HG03045 (cell line): ENCODE measurements at regions not wholly inside any gene's neighbourhood (a gene's known extent, or its start where the extent isn't known, plus 50 kb on each side); places are given as distances from the start of the nearest gene placed in this dataset.

Source experiments
- ATAC-seq: cut with Tn5 transposase; IDR thresholded peaks from one replicate; pipeline ENCODE4 v1.9.1; 2021; ENCODE audit warnings: mild to moderate bottlenecking, moderate library complexity; ENCODE audit not compliant: unreplicated experiment

DNA sequence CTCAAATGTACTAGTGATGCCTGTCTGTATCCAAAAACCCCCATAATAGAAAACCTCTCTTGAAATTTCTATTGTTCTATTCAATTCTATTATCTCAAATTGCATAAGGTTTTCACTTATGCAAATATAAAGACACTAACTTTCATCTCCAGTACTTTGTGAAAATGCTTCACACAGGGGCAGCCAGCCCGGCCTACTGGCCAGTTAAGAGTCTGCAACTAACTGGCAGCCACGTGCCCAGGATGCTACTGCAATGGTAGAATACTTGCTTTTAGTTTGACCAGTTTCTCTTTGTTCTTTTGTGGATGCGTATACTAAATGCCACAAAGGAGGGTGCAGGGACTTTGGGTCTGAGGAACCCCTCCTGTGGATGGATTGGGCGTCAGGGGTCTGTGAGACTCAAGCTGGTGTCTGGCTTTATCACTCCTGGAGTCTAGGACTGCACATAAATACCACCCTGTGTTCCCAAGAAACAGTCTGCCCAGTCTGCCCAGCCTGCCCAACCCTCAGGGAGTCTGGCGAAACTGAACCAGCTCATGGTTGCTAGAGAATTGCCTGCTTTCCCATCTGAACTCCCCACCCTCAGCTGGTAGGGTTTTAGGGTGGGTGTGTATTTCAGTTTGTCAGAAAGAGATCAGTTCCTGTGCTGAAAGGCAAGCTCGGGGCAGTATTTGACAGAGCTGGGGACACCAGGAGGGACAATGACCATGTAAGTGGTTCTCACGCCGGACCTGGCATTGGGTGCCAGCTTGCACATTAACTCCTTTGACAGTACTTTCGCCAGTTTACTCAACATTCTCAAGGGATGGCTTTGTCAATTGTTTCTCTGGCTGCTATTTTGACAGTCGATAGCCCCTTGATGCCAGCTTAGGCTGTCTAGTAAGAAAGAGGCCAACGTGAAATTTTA, 558.2 kb upstream of the JAG1 start:
- ATAC-seq, result no peak

DNA sequence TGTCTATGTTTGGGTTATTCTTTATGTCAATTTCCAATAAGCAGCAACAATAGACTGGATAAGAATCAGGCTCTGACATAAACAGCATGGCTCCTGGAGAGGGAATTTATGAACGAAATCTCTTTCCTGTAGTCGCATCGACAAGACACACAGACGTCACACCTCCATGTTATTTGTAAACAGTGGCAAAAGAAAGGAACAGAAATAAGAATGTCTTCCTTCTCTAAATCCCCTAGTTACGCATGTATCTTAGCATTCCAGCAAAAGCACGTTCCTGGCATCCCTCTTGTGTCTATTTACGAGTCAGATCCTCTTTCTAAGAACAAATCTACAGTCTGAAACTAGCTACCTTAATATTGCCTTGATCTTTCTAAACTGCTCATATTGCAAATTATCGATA, 559.1 kb upstream of the JAG1 start:
- ATAC-seq, result no peak

DNA sequence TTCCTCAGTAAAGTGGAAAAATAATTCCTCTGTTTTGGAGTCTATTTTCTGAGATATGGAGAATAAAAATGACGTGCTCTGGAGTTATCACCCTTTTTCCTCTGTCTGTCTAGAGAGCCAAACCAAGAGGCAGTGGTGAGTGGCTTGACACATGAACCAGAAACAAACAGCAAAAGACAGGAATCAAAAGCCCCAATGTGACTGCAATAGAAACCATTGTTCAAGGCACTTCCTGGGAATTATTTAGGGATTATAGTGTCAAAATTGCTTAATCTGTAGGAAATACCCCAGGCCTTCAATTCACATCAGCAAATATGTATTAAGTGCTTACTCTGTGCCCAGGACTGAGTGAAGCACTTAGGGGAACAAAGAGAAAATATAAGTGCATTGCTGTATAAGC, 560.4 kb upstream of the JAG1 start:
- ATAC-seq, result no peak

DNA sequence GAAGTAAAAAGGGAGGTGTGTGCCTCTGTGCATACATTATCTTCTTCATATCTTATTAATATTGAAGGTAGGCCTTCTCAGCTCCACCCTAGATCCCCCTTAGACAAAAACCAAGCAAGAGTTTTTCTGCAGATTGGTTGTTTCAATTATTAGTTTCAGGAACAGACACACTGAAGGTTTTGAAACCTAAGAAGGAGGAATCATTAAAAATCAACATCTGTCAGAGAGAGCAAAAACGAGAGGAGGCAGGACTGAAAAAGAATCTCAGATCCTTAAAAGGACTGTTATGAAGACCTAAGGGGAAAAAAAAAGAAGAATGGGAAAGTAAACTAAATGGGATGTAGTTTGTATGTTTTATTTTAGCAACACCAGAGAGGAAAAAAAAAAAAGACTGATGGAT, 560.8 kb upstream of the JAG1 start:
- no peak for ATAC-seq

DNA sequence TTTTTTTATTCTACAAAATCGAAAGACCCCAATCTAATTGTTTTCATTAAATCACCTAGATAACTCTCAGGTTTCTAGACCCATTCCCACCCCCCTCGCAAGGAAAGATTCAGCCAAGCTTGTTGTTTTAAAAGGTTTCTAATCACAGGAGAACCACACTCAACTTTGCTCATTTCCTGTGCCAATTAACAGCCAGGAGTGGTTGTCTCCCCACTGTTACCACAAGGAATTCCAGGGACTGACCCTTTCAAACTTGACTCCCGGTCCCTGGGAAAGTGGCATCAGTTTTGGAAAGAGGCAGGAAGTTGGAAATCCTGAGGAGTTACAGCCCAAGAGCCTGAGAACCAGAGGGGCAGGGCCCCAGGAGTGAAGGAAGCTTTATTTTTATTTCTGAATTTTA, 561.3 kb upstream of the JAG1 start:
- ATAC-seq, result no peak

DNA sequence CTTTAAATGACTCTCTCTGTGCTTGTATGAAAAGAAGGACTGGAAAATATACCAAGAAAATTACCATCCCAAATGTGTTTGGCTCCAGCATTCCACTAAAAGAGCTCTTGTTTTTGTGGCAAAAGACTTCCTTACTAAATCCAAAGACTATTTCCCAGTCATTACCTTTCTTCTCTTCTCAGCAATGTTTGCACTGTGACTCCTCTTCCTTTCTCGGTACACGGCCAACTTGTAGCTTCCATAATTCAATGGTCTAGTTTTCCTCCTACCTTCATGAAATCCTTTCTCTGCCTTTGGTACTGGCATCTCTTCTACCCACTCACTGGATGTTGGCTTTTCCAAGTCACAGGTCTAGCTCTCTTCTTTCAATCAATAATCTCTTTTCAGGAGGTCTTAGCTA, 568.5 kb upstream of the JAG1 start:
- ATAC-seq, result no peak

DNA sequence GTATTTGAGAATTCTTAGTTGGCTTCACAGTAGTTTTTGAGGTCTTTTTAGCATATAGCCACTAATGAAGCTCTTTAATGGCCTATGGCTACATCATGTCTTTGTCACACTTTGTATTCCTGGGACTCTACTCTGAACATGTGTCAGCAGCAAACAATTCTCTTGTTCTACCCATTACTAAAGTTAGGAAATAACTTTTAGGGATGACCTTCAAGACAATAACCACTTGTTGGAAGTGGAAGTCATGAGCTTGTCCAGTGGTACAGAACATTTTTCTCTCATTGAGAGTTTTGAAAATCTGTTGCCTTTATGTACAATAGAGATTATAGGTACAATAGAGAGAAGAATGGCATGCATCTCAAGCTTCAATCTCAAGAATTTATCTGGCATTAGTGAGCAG, 571.6 kb upstream of the JAG1 start:
- no peak for ATAC-seq

DNA sequence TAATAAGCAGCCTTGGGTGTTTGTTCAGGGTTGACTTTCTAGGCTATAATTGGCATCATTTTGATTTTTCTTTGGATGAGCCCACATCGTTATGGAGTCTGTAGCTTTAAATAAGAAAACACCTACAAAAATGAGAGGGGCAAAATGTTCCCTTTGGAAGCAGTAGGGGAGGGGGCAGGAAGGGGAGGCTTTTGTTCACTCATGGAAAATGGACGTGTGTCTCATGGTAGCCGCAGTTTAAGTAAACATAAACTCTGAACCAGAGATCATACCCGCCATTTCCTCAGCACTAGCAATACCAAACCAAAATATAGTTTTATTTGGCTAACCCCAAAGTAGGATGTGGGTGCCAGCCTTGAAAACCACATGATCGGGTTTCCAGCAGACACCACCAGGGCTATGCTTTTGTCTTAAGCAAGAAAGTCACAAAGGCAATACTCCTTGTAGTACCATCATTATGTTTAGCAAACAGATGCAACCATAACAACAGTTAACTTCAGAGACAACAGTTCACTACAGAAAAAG, 572.5 kb upstream of the JAG1 start:
- no peak for ATAC-seq

DNA sequence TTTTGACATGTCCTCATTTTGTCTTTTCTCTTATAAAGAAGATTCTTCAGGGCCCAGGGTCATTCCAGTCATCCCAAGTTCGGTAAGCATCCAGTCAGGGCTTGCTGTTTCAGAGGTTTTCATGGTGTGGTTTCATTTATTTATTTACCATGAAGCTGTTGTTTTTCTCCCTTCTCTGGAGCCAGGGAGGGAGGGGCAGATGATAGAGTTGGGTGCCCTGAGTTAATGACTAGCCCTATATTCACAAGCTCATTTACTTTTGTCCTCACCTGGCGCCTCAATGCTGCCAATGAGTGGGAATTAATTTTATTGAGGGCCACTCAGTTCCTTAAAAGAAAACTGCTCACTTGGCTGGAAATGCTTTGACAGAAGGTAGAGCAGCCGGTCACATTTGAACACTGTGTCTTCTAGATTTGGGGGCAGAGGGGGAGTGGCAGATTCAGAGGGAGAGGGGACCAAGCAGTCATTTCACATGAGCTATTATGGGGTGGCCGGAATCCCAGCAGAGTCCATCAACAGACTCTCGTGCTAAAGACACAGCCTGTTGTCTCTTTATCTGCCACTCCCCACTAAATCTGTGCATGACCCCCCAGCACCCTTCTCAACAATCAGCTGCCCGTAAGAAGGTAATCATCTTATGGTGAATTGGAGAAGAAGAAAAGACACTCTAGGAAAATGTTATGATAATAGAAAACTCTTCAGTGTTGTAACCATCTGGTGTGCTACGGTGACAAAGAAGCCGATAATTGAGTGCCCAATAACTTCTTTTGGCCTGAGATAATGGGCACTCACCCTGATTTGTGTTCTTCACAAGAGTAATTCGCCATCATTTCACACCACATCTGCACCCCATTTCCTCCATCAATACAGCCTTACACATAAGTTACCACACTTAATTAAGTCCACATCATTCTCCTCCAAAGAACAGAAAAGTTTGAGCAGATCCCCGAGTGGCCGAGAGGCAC, 573.5 kb upstream of the JAG1 start:
- ATAC-seq, result no peak

DNA sequence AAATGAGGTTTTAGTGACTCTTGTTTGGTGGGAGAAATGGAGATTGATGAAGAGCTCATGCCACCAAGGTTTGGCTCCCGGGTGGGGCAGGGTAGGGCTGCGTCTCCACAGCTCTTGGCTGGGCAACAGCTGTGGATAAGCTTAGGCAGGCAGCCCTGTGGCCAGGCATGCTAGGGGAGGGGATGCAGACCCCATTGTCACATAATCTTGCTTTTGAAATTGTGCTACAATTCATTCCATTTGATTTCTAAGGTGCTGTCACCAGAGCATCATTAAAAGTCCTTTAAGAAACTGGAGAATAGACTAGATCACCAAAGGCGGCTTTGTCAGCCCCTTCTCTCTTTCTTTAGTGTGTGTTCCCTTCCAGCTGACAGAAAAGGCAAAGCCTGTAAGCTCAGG, 574.2 kb upstream of the JAG1 start:
- no peak for ATAC-seq

DNA sequence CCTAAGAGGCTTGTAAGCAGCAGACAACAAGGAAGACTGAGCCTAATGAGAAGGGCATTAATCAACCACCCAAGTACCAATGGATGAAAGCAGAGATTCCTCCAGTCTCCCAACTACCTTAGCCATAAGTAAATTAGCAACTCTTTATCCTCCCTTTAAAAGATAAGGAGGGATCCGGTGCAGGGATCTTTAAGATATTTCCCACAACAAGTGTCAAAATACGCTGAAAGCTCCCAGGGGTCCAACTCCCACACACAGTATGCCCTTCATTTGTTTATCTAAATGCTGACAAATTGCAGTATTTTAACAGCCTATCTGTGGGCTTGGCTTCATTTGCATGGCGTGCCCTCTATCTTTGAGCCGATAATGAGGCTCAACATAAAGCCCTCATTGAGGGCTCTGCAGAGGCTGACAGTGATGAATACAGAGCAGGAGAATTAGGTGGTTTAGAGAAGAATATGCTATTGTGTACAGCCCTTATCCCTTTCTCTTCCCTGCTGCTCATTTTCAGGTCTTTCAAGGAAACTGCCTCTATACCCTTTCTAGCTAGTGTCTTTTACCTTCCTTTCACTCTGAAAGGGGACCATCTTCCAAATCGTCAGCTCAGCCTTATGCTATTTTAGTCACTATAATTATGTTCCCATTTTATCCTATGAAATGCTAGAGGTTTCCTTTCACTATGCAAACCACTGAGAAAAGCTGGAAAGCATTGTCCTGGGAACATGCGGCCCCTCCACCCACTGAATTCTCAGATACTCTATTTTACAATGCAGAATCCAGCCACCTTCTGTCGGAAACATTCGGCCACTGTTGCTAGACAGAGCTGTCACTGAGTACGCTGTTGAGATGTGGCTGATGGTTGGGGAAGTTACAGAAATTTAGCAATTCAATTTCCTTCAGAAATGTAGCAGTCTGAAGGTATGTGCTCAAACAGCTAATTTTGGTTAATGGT, 575.2 kb upstream of the JAG1 start:
- ATAC-seq, result no peak

DNA sequence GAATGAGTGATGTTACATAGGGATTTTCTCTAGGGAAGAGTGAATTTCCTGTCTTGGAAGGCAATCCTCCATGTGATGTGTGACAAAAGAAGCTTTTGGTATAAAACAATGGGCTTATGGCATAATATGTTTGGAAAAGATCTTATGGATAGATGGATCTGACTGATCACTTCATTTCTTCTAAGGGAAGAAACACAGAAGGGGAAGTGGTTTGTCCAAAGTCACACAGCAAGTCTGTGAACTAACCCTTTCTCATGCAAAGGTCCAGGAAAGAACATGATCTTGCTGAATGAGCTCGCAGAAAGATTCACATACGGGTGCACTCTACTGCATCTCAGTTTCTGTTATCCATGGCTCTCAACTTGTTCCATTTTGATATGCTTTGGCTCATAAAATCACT, 575.9 kb upstream of the JAG1 start:
- ATAC-seq, result no peak

DNA sequence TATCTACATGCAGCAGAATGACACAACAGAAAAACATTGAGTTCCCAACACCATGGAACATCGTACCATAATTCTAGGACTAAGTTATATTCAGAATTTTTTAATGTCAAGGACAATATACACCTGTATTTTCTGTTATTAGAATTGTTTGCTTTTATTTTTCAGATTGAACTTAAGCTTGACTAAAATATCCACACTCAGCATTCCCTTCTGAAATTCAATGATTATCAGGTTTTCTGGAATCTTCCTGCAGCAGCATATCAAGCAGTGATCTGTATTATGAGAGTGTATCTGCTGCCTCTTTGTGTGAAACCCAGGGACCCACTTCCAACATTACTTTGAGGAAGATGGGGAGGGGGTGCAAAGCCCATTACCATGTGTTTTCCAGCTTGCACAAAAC, 578.6 kb upstream of the JAG1 start:
- ATAC-seq, result no peak

DNA sequence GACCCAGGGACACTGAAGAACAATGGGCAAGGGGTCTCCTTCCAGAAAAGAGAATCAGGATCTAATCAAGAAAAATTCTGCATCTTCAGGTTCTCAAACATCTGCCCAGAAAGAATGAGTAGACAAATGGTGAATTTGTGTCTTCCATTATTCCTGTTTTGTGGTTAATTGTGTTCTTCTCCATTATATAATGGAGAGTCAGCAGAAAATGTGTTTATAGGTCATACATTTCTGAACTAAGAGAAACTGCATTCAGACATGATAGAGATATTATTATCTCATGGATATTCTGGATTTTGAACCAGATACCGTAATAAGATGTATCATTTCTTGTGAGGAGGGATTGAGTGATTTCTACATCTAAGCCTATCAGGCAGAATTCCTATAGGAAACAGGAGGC, 581.7 kb upstream of the JAG1 start:
- ATAC-seq, result no peak

DNA sequence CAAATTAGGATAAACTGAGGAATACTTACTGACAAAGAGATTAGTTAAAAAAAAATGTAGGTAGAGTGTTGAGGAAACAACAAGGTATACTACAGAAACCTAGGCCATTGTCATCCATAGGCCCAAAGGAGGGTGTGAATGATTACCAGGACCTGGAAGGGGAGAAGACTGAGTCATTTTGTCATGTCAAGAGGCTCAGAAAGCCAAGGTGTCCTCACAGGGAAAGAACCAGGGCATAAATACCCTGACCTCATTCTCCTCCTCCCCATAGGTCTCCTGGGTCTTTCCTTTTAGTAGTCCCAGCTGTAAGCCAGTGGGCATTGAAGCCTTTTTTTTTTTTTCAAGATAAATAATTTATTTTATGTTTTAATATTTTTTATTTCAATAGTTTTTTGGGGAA, 582.1 kb upstream of the JAG1 start:
- no peak for ATAC-seq

DNA sequence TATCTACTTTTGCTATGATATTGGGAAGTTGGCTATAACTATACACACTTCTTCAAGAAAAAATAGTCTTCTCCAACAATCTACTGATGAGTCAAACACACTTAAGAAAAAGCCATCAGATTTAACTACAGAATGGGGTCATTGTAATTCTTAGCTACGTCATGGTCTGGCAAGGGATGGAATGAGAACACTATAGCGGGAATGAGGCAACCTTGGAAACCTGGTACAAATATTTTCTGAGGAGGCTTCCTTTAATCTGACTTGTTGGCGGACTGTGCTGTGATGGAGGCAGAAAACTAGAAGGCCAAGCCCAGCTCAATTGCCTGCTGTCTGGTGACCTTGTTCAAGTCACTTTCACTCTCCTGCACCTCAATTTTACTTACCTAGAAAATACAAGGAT, 586.8 kb upstream of the JAG1 start:
- no peak for ATAC-seq

DNA sequence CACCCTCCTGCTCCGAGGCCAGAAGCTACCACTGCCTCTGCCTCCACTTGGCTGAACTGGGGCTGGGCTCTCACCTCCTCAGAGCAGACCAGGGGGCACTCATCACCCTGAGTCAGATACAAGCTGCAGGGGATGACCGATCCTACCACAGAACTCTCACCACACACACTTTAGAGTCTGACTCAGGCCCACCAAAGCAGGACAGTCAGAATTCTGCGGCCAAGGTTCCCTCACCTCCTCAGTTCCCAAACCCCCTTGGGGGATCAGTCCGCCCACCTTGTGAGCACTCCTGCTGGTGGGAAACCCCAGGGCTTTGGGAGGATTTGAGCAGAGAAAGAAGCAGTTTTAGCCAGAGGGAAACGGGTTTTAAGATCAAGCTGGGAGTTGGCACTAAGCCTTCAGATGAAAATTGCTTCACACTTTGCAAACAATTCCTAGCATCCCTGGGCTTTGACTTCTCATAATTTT, 587.8 kb upstream of the JAG1 start:
- peak; percentile 68 for ATAC-seq

DNA sequence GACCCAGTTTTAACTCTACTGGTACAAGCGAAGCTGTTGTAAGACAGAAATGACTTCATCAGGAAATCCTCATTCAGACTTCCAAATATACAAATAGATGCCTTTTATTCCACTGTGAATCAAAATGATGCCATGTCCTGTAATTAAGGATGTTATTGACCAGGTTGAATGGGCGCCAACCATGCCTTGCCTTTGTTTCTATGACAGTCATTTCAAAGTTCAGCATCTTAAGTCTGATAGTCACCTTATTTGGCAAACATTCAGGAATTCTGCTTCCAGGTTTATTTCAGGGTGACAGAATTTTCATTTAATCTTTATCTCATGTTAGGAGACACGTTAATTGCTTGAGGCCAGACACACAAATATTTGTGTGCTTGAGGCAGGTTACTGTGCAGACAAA, 592.8 kb upstream of the JAG1 start:
- ATAC-seq, result no peak

DNA sequence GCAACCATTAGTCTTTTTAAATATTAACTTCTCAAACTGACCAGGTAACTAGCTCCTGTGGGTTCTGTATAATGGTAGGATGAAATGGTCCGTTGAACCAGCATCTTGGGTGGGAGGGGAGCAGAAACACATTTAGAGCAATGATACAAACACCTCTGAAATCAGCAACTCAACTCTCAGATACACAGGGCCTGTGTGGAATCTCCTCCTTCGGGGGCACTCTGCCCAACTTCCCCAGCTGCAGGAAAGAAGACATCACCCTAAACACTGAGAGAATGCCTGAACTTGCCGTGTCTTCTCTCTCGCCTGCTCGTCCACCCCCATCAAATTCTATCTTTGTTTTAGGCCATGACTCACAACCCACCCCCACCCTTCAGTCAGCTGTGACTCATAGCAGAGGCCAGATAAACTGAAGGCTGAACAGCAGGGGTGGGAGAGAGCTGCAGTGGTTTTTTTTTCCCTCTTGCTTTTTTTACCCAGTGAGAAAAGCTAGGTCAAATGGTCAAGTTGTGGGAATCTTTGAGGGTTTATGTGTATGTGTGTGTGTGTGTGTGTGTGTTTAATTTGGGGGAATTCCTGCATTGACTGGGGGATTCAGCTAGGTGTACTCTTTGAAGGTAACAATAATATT, 593.4 kb upstream of the JAG1 start:
- peak; percentile 43 for ATAC-seq

DNA sequence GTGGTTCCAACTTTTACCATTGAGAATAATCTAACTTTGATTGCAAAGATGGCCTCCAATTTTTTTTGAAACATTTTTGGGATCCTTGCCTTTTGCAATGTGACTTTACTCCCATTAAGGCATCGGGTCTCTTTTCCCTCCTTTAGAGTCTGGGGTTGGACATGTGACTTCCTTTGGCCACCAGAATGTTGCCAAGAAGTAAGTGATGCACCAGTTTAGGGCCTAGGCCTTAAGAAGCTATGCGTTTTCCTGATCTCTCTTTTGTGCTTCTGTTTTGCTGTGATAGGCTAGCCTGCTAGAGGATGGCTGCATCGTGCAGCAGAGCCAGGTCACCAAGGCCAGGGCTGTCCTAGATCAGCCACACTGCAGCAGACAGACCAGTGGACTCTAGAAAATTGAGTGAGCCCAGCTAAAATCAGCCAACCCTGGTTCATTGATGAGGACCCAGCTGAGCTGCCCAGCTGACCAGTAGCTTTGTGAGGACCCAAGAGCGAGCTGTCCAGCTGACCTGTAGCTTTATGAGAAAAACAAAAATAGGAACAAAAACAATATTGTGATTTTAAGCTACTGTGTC, 594.0 kb upstream of the JAG1 start:
- ATAC-seq, result no peak
